Urinary bladder (tissue), 3 donors: ENCODE measurements at regions not wholly inside any gene's neighbourhood (a gene's known extent, or its start where the extent isn't known, plus 50 kb on each side); places are given as distances from the start of the nearest gene placed in this dataset.
"Not testable (repeated sequence)": the region's sequence is repeated elsewhere in the genome, so short reads cannot be mapped to it uniquely, and the experiment has no call there.

ENCODE experiments used
- DNase-seq: peaks from one replicate; pipeline ENCODE4 v3.0.0-alpha.2; 2015; ENCODE audit errors: extremely low spot score
- H3K27ac ChIP-seq: one replicate; pipeline ENCODE4 v1.5.1; 2013; ENCODE audit warnings: low read depth, mild to moderate bottlenecking, moderate library complexity
- H3K36me3 ChIP-seq: one replicate; pipeline ENCODE4 v1.6.1; 2013; ENCODE audit warnings: mild to moderate bottlenecking, moderate library complexity; ENCODE audit not compliant: insufficient read depth
- H3K4me1 ChIP-seq: one replicate; pipeline ENCODE4 v1.6.1; 2013; ENCODE audit warnings: mild to moderate bottlenecking, moderate library complexity; ENCODE audit not compliant: insufficient read depth
- H3K4me3 ChIP-seq: one replicate; pipeline ENCODE4 v1.5.1; 2013; ENCODE audit warnings: low read depth, low read length
- WGBS: extraction: QIAGEN DNeasy Blood & Tissue Kit; methylation state at CpG from one replicate; pipeline ENCODE4 v1.1.7; 2013; 5-methylcytosine and 5-hydroxymethylcytosine counted together
- donor health status: healthy with polysubstance abuse.
- donor health status: healthy.

DNA sequence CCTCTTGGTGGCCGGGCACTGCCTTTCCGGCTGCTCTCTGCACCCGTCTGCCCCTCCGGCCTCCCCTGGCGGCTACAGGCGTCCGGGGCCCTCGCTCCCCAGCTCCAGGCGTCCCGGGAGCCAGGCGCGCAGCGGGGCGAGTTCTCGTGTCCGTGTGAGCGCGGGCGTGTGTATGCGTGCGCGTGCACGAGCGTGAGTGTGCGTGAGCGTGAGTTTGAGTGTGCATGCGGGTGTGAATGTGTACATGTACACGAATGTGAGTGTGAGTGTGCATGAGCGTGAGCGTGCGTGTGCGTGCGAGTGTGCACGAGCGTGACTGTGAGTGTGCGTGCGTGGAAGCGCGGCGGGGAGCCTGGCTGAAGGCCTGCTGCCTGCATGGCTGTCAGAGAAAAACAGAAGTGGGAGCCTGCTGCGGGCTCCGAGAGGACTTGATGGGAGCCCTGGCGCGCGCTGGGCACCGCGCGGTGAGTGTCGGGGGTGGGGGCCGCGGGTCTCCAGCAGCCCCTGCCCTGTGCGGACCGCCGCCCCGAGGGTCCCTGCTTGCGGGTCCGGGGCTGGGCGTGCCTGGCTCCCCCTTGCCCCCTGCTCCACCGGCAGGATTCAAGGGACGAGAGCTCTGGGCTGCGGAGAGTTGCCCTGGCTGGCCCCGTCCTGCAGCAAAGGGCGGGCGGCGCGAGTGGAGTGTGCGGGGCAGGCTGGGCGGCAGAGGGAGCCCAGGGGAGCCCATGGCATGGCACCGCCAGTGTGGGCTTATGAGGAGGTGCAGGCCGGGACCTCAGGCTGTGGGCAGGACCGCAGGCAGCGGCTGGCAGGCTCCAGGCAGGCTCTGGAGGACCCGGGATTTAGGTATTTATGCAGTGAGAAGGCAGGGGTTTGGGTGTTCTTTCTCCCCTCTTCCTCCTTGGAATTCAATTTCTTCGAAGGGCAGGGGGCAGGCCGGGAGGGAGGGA is 75.8 kb upstream of the EN2 start:
- no peaks in the 10 kb centered on the region for H3K36me3 ChIP-seq
- no peaks in the 10 kb centered on the region for H3K4me1 ChIP-seq
- WGBS, result 2% methylated on average over 75 of the region's 75 CpGs
- peak overlapping the region; percentile 3 for H3K4me3 ChIP-seq
- no peak overlapping the region for H3K27ac ChIP-seq
- DNase-seq, result no peak

DNA sequence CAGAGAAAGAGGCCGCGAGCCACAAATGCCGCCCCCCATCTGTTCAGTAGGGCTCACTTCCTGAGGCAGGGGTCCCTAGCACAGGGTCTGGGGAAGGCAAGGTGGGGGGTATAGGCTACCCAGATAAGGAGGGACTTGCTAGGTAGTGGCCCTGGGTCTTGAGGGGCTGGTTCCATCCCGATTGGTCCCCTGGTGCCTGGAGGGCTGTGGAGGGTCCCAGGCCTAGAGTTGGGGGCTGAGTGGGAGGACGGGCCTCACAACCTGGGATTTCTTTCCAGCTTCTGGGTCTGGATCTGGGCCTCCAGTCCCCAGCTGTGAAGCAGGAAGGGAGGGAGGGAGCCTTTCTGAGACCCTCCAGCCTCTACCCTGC is 75.1 kb upstream of the EN2 start:
- H3K36me3 ChIP-seq, result no peaks in the 10 kb centered on the region
- no peaks in the 10 kb centered on the region for H3K4me1 ChIP-seq
- H3K27ac ChIP-seq, result no peak overlapping the region
- no peak for DNase-seq
- no peak overlapping the region for H3K4me3 ChIP-seq
- 33% methylated on average over 5 of the region's 5 CpGs for WGBS

DNA sequence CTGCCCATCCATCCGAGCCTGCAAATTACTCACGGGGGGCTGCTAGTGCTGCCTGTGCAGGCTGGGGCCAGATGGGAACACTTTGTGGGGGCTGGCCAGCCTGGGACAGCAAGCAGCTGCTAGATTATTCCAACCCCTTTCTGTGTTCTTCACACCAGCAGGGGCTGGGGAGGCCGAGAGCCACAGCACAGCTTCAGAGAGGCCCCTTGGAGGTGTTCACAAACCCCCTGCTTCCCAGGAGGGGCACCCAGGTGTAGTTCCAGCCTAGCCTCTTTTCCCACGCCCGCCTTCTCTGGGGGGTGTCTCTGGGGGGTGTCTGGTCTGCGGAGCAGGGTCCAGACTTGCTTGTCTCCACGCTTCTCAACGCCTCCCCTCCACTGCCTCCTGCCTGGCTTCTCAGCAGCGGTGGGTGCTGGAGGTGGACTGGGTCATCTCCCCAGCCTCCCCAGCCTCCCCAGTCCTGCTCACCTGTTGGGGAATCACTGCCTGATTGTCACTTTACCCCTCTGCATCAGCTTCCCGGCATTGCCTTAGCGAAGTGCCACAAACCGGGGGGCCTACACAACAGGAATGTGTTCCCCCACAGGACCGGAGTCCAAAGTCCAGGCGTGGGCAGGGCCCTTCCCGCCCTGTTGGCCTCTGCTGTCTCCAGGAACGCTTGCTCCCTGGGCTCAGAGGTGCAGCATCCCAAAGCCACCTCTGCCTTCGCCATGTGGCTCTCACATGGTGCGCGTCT is 74.0 kb upstream of the EN2 start:
- Histone ChIP-seq H3K4me3 (no peak overlapping the region), H3K4me1 (no peaks in the 10 kb centered on the region), H3K36me3 (no peaks in the 10 kb centered on the region), H3K27ac (no peak overlapping the region)
- DNase-seq, result no peak
- WGBS, result 71% methylated on average over 19 of the region's 19 CpGs

DNA sequence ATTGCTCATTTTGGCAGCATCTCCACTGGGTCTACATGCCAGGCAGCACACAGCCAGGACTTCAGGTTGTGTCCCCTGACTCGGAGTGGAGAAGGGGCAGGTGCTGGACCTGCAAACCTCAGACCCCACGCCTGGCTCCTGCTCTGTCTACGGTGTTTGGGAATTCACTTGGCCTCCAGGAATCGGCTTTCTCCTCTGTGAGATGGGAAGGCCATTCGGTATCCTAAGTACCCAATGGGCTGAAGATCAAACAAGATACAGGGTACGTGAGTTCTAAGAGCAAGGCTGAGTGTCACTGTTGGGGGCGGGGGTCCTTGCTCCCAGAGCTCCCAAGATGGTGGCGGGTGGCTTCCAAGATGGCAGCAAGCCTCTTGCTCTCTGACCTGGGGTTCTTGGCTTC is 73.2 kb upstream of the EN2 start:
- no peaks in the 10 kb centered on the region for H3K4me1 ChIP-seq
- 74% methylated on average over 8 of the region's 8 CpGs for WGBS
- H3K4me3 ChIP-seq, result no peak overlapping the region
- DNase-seq, result no peak
- no peak overlapping the region for H3K27ac ChIP-seq
- no peaks in the 10 kb centered on the region for H3K36me3 ChIP-seq

DNA sequence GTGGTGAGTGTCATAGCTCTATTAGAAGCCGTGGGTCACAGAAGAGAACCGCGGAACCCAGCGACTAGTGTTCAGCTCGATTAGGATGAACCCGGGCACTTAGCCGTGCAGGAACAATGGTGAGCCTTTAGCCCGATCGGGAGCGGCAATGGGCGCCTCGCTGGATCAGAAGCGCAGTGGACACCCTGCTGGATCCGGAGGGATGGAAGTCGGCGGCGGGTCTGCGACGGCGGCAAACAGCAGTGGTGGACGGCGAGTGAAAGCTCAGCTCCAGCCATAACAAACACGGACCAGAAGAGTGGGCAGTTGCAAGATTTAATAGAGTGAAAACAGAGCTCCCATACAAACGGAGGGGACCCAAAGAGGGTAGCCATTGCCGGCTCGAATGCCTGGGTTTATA is 72.7 kb upstream of the EN2 start:
- not testable (repeated sequence) for H3K4me1 ChIP-seq, H3K36me3 ChIP-seq, H3K4me3 ChIP-seq, H3K27ac ChIP-seq, DNase-seq
- 83% methylated on average over 26 of the region's 26 CpGs for WGBS

DNA sequence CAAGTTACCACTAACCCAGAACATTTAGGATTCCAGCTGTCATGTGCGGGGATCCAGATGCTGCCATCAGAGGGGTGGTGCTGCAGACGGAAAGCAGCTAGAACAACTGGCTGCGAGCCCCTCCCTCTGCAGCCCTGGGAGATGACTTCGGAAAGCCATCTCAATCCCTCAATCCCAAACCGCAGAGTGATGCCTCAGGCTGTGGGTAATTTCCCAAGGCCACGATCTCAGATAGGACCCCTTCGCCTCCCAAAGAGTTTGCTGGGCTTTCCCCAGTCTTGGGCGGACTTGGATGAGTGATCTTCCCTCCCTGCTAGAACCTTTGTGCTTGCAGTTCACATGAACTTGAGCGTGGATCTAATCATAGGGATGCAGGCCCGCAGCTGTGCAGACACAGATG is 71.3 kb upstream of the EN2 start:
- H3K27ac ChIP-seq, result no peak overlapping the region
- no peak for DNase-seq
- H3K4me3 ChIP-seq, result no peak overlapping the region
- no peaks in the 10 kb centered on the region for H3K4me1 ChIP-seq
- WGBS, result 53% methylated on average over 10 of the region's 10 CpGs
- no peaks in the 10 kb centered on the region for H3K36me3 ChIP-seq

DNA sequence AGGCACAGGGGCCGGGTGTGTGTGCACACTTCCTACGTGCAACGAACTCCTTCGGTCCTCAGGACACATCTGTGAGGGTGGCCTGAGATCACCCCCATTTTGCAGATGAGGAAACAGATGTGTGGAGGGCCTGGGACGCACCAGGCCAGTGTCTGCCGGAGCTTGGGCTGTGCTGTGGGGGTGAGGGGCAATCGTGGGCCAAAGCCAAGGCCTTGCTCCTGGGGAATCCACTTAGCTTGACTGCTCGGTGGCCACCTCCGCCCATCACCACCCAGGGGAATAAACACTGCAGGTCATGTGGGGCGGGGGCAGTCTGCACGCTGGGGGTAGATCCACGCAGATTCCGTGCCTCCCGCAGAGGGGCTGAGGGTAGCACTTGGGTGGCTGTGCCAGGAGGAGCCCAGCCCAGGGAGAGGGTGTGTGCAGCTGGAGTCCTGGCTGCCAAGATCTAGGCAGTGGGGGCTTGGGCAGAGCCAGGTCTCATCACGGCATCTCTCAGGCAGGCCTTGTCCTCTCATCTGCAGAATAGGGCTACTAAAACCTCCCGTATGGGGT is 70.8 kb upstream of the EN2 start:
- WGBS, result 57% methylated on average over 16 of the region's 16 CpGs
- Histone ChIP-seq H3K4me3 (no peak overlapping the region), H3K36me3 (no peaks in the 10 kb centered on the region), H3K4me1 (no peaks in the 10 kb centered on the region), H3K27ac (no peak overlapping the region)
- no peak for DNase-seq

DNA sequence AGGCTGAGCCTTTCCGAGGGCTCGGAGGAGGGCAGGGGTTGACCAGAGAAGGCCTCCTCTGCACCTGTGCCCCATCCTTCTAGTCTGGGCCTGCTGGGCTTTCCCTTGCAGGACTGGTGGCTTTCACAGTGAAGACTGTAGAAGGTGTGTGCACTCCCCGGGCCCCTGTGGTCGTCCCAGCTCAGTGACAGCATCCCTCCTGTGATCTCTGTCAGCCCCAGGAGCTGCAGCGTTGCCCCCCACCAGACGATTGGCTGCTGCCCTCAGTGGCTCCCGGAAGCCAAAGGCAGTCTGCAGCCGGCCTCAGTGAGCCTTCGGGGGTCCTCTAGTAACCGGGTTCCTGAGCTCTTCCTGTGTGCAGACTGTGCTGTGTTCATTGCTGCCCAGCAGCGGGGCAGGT is 69.4 kb upstream of the EN2 start:
- 62% methylated on average over 11 of the region's 11 CpGs for WGBS
- no peak overlapping the region for H3K27ac ChIP-seq
- no peaks in the 10 kb centered on the region for H3K4me1 ChIP-seq
- no peaks in the 10 kb centered on the region for H3K36me3 ChIP-seq
- H3K4me3 ChIP-seq, result no peak overlapping the region
- DNase-seq, result no peak

DNA sequence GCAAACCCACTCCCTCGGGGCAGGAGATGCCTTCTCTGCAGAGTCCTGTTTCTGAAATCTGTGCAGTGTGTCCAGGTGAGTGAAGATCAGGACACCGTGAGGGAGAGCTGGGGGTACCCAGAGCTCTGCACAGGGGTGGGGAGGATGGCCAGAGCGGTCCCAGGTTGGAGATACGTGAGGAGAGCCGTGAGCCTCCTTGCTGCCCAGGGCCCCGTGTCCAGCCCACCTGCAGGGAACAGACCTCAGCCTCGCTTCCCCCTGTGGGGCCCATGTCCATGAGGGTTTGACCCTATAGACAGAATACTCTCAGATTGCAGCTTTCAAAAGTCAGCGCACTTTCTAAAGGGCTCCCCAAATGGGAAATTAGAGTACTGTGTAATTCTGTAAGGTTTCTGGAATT is 66.5 kb upstream of the EN2 start:
- Histone ChIP-seq H3K36me3 (no peaks in the 10 kb centered on the region), H3K4me3 (no peak overlapping the region), H3K27ac (no peak overlapping the region), H3K4me1 (no peaks in the 10 kb centered on the region)
- 82% methylated on average over 8 of the region's 8 CpGs for WGBS
- DNase-seq, result no peak

DNA sequence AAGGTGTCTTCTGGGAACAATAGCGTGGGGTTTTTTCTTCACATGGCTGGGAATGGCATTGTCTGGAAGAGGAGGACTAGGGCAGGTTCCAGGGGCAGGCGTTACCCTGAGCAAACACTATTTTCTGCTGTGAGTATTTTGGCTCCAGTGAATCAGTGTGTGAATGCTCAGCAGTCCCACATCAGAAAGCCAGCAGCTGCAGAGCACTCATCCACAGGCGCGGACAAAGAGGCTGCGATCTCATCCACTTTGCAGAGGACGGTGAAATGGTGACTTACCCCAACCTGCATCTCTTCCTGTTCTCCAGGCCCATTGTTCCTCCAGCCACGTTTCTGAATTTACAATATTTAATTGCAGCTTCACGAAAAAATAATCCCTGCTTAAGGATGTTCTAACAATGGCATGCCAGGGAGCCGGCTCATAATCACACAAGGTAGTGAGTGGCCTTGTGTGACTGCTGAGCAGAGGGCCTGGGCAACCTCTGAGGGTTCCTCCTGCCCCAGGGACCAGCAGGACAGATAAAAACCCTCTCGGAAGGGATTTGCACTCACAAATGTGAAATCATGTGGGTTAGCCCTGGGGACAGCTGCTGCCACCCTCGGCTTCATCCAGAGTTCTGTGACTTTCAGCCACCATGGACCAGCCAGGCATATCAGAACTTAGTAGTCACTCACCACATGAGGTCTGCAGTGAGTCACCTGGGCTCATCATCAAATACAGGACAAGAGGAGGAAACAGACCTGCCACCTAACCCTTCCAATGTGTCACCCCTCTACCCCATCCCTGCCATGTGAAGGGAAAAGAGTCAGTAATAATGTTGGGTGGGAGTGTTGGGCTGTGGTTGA is 65.0 kb upstream of the EN2 start:
- no peak for DNase-seq
- Histone ChIP-seq H3K4me1 (no peaks in the 10 kb centered on the region), H3K27ac (no peak overlapping the region), H3K36me3 (no peaks in the 10 kb centered on the region), H3K4me3 (no peak overlapping the region)
- WGBS, result 73% methylated on average over 11 of the region's 11 CpGs

DNA sequence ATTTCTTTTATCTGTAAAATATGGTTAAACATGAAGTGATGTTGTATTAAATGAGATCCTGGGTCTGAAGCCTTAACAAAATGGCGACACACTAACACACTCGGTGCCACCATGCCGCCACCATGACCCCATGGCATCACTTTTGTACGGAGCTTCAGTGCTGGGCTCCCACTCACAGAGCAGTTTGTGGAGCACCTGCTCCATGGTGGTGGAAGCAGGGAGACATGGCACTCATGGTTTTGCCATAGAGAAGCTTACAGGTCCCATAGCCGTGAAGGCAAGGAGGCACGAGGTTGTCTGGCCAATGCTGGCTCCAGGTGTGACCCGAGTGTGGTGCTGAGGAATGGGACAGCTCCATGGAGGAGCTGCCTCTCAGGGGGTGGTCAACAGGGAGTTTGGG is 63.5 kb upstream of the EN2 start:
- Histone ChIP-seq H3K4me3 (no peak overlapping the region), H3K4me1 (no peaks in the 10 kb centered on the region), H3K27ac (no peak overlapping the region), H3K36me3 (no peaks in the 10 kb centered on the region)
- WGBS, result 92% methylated on average over 7 of the region's 7 CpGs
- no peak for DNase-seq

DNA sequence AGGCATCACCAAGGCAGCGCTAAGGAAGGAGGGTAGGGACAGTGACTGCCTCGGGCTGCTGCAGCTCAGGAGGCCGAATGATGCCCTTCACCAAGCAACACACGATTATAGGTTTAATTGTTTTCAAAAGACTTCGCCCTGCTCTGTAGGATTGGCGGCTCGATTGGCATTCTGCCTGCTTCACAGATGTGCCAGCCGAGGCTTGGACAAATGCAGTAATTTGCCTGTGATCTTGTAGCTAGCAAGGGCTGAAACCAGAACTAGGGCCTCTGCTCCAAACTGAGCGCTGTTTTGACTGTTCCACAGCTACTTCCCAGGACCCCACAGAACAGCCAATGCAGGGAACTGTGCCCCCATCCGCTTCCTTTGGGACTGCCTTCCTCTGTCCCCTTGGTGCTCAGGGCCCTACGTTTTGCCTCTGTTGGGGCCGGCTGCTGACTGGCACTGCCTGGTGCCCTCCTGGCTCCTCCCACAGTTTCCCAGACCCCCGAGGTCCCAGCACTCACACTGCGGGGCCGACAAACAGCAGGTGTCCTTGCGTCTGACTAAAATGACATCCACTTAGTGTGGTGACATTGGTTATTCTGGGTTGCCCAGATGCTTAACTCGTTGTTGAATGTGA is 62.6 kb upstream of the EN2 start:
- H3K4me1 ChIP-seq, result no peaks in the 10 kb centered on the region
- no peak for DNase-seq
- H3K27ac ChIP-seq, result no peak overlapping the region
- H3K4me3 ChIP-seq, result no peak overlapping the region
- no peaks in the 10 kb centered on the region for H3K36me3 ChIP-seq
- WGBS, result 63% methylated on average over 17 of the region's 17 CpGs

DNA sequence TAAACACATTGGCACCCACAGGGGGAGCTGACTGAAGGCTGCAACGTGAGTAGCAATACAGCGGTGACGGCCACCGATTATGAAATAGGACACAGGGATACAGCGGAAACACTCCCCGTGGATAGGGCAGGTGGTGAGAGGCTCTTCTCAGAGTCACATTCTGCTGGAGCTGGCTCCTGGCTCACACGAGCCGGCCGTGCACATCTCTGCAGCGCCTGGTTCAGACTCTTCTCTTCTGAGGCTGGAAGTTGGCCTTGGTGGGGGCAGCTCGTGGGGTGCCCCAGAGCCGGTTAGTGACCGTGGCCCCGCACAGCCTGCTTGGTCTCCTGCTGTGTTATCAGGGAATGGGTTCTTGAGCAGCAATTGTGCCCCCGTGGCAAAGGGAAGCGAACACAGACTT is 61.3 kb upstream of the EN2 start:
- no peak for DNase-seq
- 89% methylated on average over 16 of the region's 16 CpGs for WGBS
- H3K4me1 ChIP-seq, result no peaks in the 10 kb centered on the region

More for the DNA sequence above, 61.3 kb upstream of the EN2 start:
- H3K4me3 ChIP-seq, result no peak overlapping the region
- no peak overlapping the region for H3K27ac ChIP-seq
- no peaks in the 10 kb centered on the region for H3K36me3 ChIP-seq
